Ascending aorta (tissue), 2 donors: ENCODE measurements at regions not wholly inside any gene's neighbourhood (a gene's known extent, or its start where the extent isn't known, plus 50 kb on each side); places are given as distances from the start of the nearest gene placed in this dataset.
A peak's percentile ranks its signal among the peaks of the same experiment; 100 is the strongest.

Source experiments
- DNase-seq, 2 donors: peaks; one replicate each; pipeline ENCODE4 v3.0.0-alpha.2; 2019; ENCODE audit warnings: low spot score in 2 of 2
- H3K27ac ChIP-seq, 2 donors: fragments of 200-600 bp; sonication (generic); one replicate each; pipeline ENCODE4 v1.5.1; 2016 to 2017; ENCODE audit warnings: mild to moderate bottlenecking in 1 of 2
- H3K27me3 ChIP-seq: fragments of 200-600 bp; sonication (generic); one replicate; pipeline ENCODE4 v1.5.1; 2017
- H3K36me3 ChIP-seq, 2 donors: fragments of 200-600 bp; sonication (generic); one replicate each; pipeline ENCODE4 v1.5.1; 2016
- H3K4me1 ChIP-seq, 2 donors: fragments of 200-600 bp; sonication (generic); one replicate each; pipeline ENCODE4 v1.5.1; 2016 to 2017; ENCODE audit warnings: mild to moderate bottlenecking in 1 of 2
- H3K4me3 ChIP-seq, 2 donors: fragments of 200-600 bp; sonication (generic); one replicate each; pipeline ENCODE4 v1.5.1; 2016 to 2017; ENCODE audit warnings: mild to moderate bottlenecking in 1 of 2
- H3K9me3 ChIP-seq, 2 donors: fragments of 200-600 bp; sonication (generic); one replicate each; pipeline ENCODE4 v1.5.1; 2016
- intact Hi-C: fragments of 100-400 bp; cut with DNase I; formaldehyde crosslinking; loops from one replicate; pipeline ENCODE4 v1.15.1; 2023
- TF ChIP-seq, protein P1 (sequence below), 3 experiments: fragments of 200-600 bp in 2 of 3; fragments of 450-650 bp in 1 of 3; sonication (generic) in 2 of 3; IDR thresholded peaks; one replicate each; pipeline ENCODE4 v1.5.1; 2016 to 2019; ENCODE audit warnings: antibody characterized with exemption in 3 of 3, mild to moderate bottlenecking in 1 of 3, moderate library complexity in 1 of 3

DNA sequence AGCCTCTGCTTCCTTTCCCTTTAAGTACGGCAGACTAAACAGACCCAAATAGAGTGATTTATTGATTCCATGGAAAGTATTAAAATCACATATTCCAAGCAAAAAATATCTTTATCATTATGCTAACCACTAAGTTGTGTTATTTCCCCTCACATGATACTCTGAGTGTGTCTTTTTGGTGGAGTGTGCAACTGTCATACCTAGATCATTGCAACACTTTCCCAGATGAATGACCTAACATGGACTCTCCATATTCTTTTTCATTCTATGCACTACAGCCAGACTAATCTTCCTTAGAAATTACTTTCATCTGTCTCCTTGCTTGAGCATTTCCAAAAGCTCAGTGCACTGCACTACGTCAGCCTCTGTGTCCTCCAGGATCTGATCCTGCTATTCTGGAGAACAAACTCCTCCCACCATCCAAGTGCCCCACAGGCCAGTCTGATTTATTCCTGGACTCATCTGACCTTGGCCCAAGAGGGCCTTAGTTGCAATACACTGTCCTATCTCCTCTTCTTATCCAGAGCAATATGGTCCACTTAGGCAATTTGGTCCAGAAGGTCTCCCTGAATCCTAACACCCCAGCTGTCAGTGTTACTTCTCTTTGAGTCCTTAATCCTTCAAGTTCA, 263.3 kb upstream of the KLF6 start:
- TF ChIP-seq, protein P1, sequence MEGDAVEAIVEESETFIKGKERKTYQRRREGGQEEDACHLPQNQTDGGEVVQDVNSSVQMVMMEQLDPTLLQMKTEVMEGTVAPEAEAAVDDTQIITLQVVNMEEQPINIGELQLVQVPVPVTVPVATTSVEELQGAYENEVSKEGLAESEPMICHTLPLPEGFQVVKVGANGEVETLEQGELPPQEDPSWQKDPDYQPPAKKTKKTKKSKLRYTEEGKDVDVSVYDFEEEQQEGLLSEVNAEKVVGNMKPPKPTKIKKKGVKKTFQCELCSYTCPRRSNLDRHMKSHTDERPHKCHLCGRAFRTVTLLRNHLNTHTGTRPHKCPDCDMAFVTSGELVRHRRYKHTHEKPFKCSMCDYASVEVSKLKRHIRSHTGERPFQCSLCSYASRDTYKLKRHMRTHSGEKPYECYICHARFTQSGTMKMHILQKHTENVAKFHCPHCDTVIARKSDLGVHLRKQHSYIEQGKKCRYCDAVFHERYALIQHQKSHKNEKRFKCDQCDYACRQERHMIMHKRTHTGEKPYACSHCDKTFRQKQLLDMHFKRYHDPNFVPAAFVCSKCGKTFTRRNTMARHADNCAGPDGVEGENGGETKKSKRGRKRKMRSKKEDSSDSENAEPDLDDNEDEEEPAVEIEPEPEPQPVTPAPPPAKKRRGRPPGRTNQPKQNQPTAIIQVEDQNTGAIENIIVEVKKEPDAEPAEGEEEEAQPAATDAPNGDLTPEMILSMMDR (IDR thresholded peaks at IDR 0.05): no peak
- Histone ChIP-seq H3K36me3 (no peaks in the 10 kb centered on the region), H3K9me3 (no peaks in the 10 kb centered on the region), H3K27ac (peak overlapping the region; percentile 63 to 86), H3K4me1 (peaks cover 3 to 26% of the 10 kb centered on the region in 2 donors), H3K4me3 (no peak overlapping the region), H3K27me3 (no peaks in the 10 kb centered on the region)
- intact Hi-C loops: loop anchor here (5.0 kb wide), 1 partner anchor 156 kb away; no protein-coding TSS in a partner anchor
- no peak for DNase-seq

- peaks cover 2 to 20% of the 10 kb centered on the region in 2 donors for H3K4me1 ChIP-seq
- H3K4me3 ChIP-seq: no peak overlapping the region
- no peaks in the 10 kb centered on the region for H3K27me3 ChIP-seq
- TF ChIP-seq, protein P1 (IDR thresholded peaks at IDR 0.05): no peak
- intact Hi-C loops: loop anchor here (5.0 kb wide), 1 partner anchor 155 kb away; no protein-coding TSS in a partner anchor
- no peak for DNase-seq
- peaks cover 5 to 6% of the 10 kb centered on the region in 2 donors for H3K9me3 ChIP-seq
- peak overlapping the region; percentile 53 to 63 for H3K27ac ChIP-seq
- H3K36me3 ChIP-seq: no peaks in the 10 kb centered on the region
Observed at GRCh38 chr10:4046712-4047354, 261.8 kb upstream of the KLF6 start.

DNA sequence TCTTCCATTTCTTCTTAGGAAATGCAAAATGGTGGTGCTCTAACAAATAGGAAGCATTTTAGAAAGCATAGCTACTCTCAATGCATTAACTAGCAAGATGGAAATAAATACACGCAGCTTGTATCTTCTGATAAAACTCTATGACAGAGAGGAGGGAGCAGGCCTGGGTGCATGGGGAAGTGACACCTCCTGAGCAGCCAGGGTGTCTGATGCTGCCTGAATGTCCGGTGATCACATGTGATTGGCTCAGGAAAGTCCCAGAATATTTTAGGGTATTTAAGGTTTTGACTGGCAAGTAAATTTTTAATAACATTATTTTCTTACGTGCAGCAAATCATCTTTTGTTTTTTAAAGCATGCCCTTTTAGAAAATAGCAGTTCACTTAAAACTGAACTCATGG, 261.0 kb upstream of the KLF6 start:
- peaks cover 13% of the 10 kb centered on the region in 2 donors for H3K9me3 ChIP-seq
- peak overlapping the region in 1 of 2 donors; percentile 6 for H3K27ac ChIP-seq
- H3K27me3 ChIP-seq: no peaks in the 10 kb centered on the region
- no peak overlapping the region for H3K4me3 ChIP-seq
- no peaks in the 10 kb centered on the region for H3K36me3 ChIP-seq
- no peak for DNase-seq
- intact Hi-C loops: loop anchor here (5.0 kb wide), 1 partner anchor 154 kb away; no protein-coding TSS in a partner anchor
- TF ChIP-seq, protein P1 (IDR thresholded peaks at IDR 0.05): no peak
- peaks cover 0 to 17% of the 10 kb centered on the region in 2 donors for H3K4me1 ChIP-seq

GRCh38 chr10:4043897-4044665, 259.1 kb upstream of the KLF6 start:
- TF ChIP-seq, protein P1 (IDR thresholded peaks at IDR 0.05): no peak
- Histone ChIP-seq H3K36me3 (no peaks in the 10 kb centered on the region), H3K9me3 (peaks cover 13% of the 10 kb centered on the region in 2 donors), H3K27me3 (no peaks in the 10 kb centered on the region), H3K4me1 (peaks cover 0 to 12% of the 10 kb centered on the region in 2 donors), H3K27ac (no peak overlapping the region), H3K4me3 (no peak overlapping the region)
- intact Hi-C loops: no loop called here
- DNase-seq: no peak

DNA sequence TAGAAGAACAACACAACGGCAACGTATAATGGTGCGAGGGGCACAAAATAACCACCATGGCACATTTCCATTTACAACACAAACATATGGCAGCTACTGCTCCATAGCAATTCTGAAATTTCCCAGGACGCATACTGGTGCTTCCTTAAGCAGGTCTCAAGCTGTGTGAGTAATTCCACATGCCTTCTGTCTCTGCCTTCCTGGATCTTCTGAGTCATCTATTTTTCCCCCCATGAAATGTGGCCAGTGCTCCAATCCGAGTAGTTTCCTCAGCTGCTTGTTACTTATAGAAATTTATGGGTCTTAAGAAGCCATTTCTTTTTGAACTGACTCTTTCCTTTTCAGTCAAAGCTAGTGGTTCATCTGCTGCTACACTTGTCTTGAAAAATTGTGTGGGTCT, 256.6 kb upstream of the KLF6 start:
- TF ChIP-seq, protein P1 (IDR thresholded peaks at IDR 0.05): no peak
- DNase-seq: no peak
- Histone ChIP-seq H3K36me3 (no peaks in the 10 kb centered on the region), H3K4me3 (no peak overlapping the region), H3K4me1 (peaks cover 0 to 5% of the 10 kb centered on the region in 2 donors), H3K27me3 (no peaks in the 10 kb centered on the region), H3K9me3 (peaks cover 13% of the 10 kb centered on the region in 2 donors), H3K27ac (no peak overlapping the region)
- intact Hi-C loops: no loop called here
